H1 (cell line): ENCODE measurements at regions not wholly inside any gene's neighbourhood (a gene's known extent, or its start where the extent isn't known, plus 50 kb on each side); places are given as distances from the start of the nearest gene placed in this dataset.

Experiments used
- CTCF ChIA-PET: fragments of 300-600 bp; sonication (Branson Sonifier 250); formaldehyde crosslinking; loops from one replicate; lab custom pipeline; 2021; ENCODE audit not compliant: partially characterized antibody; lab: Charles Lee
- POLR2A ChIA-PET: fragments of 300-600 bp; sonication (Branson Sonifier 250); formaldehyde crosslinking; loops from one replicate; lab custom pipeline; 2021; ENCODE audit warnings: inconsistent platforms; ENCODE audit not compliant: partially characterized antibody; lab: Charles Lee
- DNase-seq, 2 experiments: peaks; one replicate each; pipeline versions ENCODE4 v3.0.0 to v3.0.0-alpha.2; 2010 to 2022; ENCODE audit warnings: low spot score in 2 of 2, low read depth in 1 of 2, mixed read lengths in 1 of 2
- FAIRE-seq: peaks from 2 replicates; lab custom pipeline; 2011; peaks lifted over from hg19 to GRCh38; lab: Jason Lieb, UNC
- H2AFZ ChIP-seq: 2 replicates; pipeline ENCODE4 v1.8.1; 2012; ENCODE audit warnings: low read length, inconsistent platforms
- H2AK5ac ChIP-seq: 2 replicates; pipeline ENCODE4 v1.6.1; 2013; ENCODE audit warnings: low read depth, low read length
- H2BK120ac ChIP-seq: replicated peaks from 2 replicates; pipeline ENCODE3; 2013; ENCODE audit warnings: low read depth, low read length, inconsistent platforms
- H2BK12ac ChIP-seq: 2 replicates; pipeline ENCODE4 v1.6.1; 2013; ENCODE audit warnings: low read depth, low read length
- H2BK15ac ChIP-seq: 2 replicates; pipeline ENCODE4 v1.6.1; 2013; ENCODE audit warnings: low read length
- H2BK20ac ChIP-seq: 2 replicates; pipeline ENCODE4 v1.6.1; 2013; ENCODE audit warnings: low read length
- H2BK5ac ChIP-seq: 2 replicates; pipeline ENCODE4 v1.6.1; 2013; ENCODE audit warnings: low read depth, low read length
- H3K14ac ChIP-seq: 2 replicates; pipeline ENCODE4 v1.6.1; 2013; ENCODE audit warnings: inconsistent platforms; ENCODE audit not compliant: insufficient read length
- H3K18ac ChIP-seq: 2 replicates; pipeline ENCODE4 v1.6.1; 2013; ENCODE audit warnings: low read length; ENCODE audit errors: extremely low read depth
- H3K23ac ChIP-seq: 2 replicates; pipeline ENCODE4 v1.6.1; 2013; ENCODE audit warnings: inconsistent platforms; ENCODE audit not compliant: insufficient read length
- H3K23me2 ChIP-seq: 2 replicates; pipeline ENCODE4 v1.6.1; 2013; ENCODE audit warnings: low read depth, low read length
- H3K27ac ChIP-seq: 2 replicates; pipeline ENCODE4 v1.6.1; 2011; ENCODE audit warnings: low read depth, low read length, inconsistent platforms
- H3K27me3 ChIP-seq, 4 experiments: replicated peaks in 1 of 4; 1 replicate in 1 of 4; 2 replicates in 3 of 4; pipeline versions ENCODE4 v1.6.1 to v1.8.1; 2011 to 2013; ENCODE audit warnings: low read length in 3 of 4, mild to moderate bottlenecking in 3 of 4, inconsistent platforms in 2 of 4, mixed read lengths in 2 of 4, moderate library complexity in 1 of 4; ENCODE audit not compliant: control insufficient read depth in 3 of 4, insufficient read depth in 3 of 4; ENCODE audit errors: extremely low read depth in 1 of 4
- H3K36me3 ChIP-seq, 4 experiments: 2 replicates each; pipeline versions ENCODE4 v1.6.1 to v1.8.1; 2011 to 2013; ENCODE audit warnings: mild to moderate bottlenecking in 4 of 4, low read length in 3 of 4, moderate library complexity in 2 of 4, control low read depth in 1 of 4, inconsistent platforms in 1 of 4; ENCODE audit not compliant: insufficient read depth in 4 of 4, control insufficient read depth in 2 of 4
- H3K4ac ChIP-seq: replicated peaks from 2 replicates; pipeline ENCODE3; 2013; ENCODE audit warnings: low read length, low read depth, mixed read lengths, inconsistent platforms; ENCODE audit not compliant: insufficient read length
- H3K4me1 ChIP-seq, 4 experiments: replicated peaks in 1 of 4; 1 replicate in 1 of 4; 2 replicates in 3 of 4; pipeline versions ENCODE4 v1.6.1 to v1.8.1; 2011 to 2013; ENCODE audit warnings: low read length in 3 of 4, inconsistent platforms in 2 of 4, mixed read lengths in 1 of 4; ENCODE audit not compliant: insufficient read depth in 4 of 4, control insufficient read depth in 3 of 4
- H3K4me2 ChIP-seq, 2 experiments: 2 replicates each; pipeline versions ENCODE4 v1.6.1 to v1.8.1; 2011 to 2013; ENCODE audit warnings: low read depth in 2 of 2, low read length in 2 of 2, control low read depth in 1 of 2, inconsistent platforms in 1 of 2, mild to moderate bottlenecking in 1 of 2; ENCODE audit not compliant: insufficient read depth in 1 of 2
- H3K4me3 ChIP-seq, 4 experiments: fragments of 200-600, 300-600 bp in 1 of 4; sonication (generic), shearing (Covaris generic), sonication (Bioruptor Twin) in 1 of 4; 2 replicates each; pipeline versions ENCODE4 v1.5.1 to v1.8.1; 2011 to 2016; ENCODE audit warnings: low read length in 4 of 4, low read depth in 3 of 4, control low read depth in 2 of 4, inconsistent platforms in 2 of 4, mild to moderate bottlenecking in 2 of 4, mixed read lengths in 1 of 4, moderate library complexity in 1 of 4; ENCODE audit not compliant: insufficient read depth in 2 of 4; ENCODE audit errors: extremely low read depth in 1 of 4
- H3K56ac ChIP-seq: replicated peaks from 2 replicates; pipeline ENCODE3; 2013; ENCODE audit warnings: low read depth, mild to moderate bottlenecking, mixed read lengths, low read length, inconsistent platforms; ENCODE audit not compliant: insufficient read length
- H3K79me1 ChIP-seq: 2 replicates; pipeline ENCODE4 v1.6.1; 2013; ENCODE audit warnings: low read depth, low read length, control low read depth
- H3K79me2 ChIP-seq, 2 experiments: 2 replicates each; pipeline versions ENCODE4 v1.6.1 to v1.8.1; 2012 to 2013; ENCODE audit warnings: low read length in 2 of 2, mild to moderate bottlenecking in 2 of 2, inconsistent platforms in 1 of 2; ENCODE audit not compliant: insufficient read depth in 2 of 2, control insufficient read depth in 1 of 2
- H3K9ac ChIP-seq, 4 experiments: replicated peaks in 1 of 4; 1 replicate in 1 of 4; 2 replicates in 3 of 4; pipeline versions ENCODE4 v1.6.1 to v1.8.1; 2011 to 2013; ENCODE audit warnings: low read depth in 3 of 4, low read length in 3 of 4, control low read depth in 2 of 4, mild to moderate bottlenecking in 2 of 4, moderate library complexity in 2 of 4, inconsistent platforms in 1 of 4; ENCODE audit errors: extremely low read depth in 1 of 4
- H3K9me3 ChIP-seq, 2 experiments: 2 replicates each; pipeline versions ENCODE4 v1.6.1 to v1.8.1; 2012 to 2013; ENCODE audit warnings: mild to moderate bottlenecking in 2 of 2, moderate library complexity in 2 of 2, control low read depth in 1 of 2, inconsistent platforms in 1 of 2, low read depth in 1 of 2, low read length in 1 of 2, mixed read lengths in 1 of 2; ENCODE audit not compliant: insufficient read depth in 2 of 2
- H4K20me1 ChIP-seq, 2 experiments: replicated peaks in 1 of 2; 2 replicates each; pipeline versions ENCODE3 to v1.8.1; 2011 to 2013; ENCODE audit warnings: inconsistent platforms in 2 of 2, low read length in 2 of 2, mild to moderate bottlenecking in 1 of 2; ENCODE audit not compliant: insufficient read depth in 2 of 2, control insufficient read depth in 1 of 2
- H4K5ac ChIP-seq: 2 replicates; pipeline ENCODE4 v1.6.1; 2013; ENCODE audit warnings: low read length, low read depth, mixed read lengths, inconsistent platforms; ENCODE audit not compliant: insufficient read length
- H4K8ac ChIP-seq: 2 replicates; pipeline ENCODE4 v1.8.0; 2013; ENCODE audit warnings: mild to moderate bottlenecking, moderate library complexity, low read length, inconsistent platforms; ENCODE audit not compliant: insufficient read depth; ENCODE audit errors: extremely low read depth
- H4K91ac ChIP-seq: replicated peaks from 2 replicates; pipeline ENCODE3; 2013; ENCODE audit warnings: low read length, mixed read lengths, inconsistent platforms; ENCODE audit not compliant: insufficient read length
- BRCA1 ChIP-seq: IDR thresholded peaks from 2 replicates; pipeline ENCODE4 v1.6.1; 2012; ENCODE audit warnings: low read depth, low read length, improper control_type of control experiment
- CBX8 ChIP-seq: fragments of 300-800, 300-1000 bp; sonication (generic); IDR thresholded peaks from 2 replicates; pipeline ENCODE4 v1.7.1; 2016; ENCODE audit warnings: low read depth, low read length, borderline replicate concordance
- CTBP2 ChIP-seq: IDR thresholded peaks from 2 replicates; pipeline ENCODE4 v1.7.0; 2011; ENCODE audit warnings: borderline replicate concordance, mild to moderate bottlenecking, moderate library complexity, mixed read lengths, low read length; ENCODE audit not compliant: insufficient read depth, insufficient read length
- EP300 ChIP-seq, 2 experiments: IDR thresholded peaks; 1 replicate in 1 of 2; 2 replicates in 1 of 2; pipeline ENCODE4 v1.6.1; 2011 to 2012; ENCODE audit warnings: low read depth in 2 of 2, low read length in 2 of 2, mild to moderate bottlenecking in 2 of 2, borderline replicate concordance in 1 of 2, inconsistent platforms in 1 of 2, moderate library complexity in 1 of 2
- POU5F1 ChIP-seq: IDR thresholded peaks from 2 replicates; pipeline ENCODE4 v1.6.1; 2011; ENCODE audit warnings: low read depth, mild to moderate bottlenecking, low read length, moderate library complexity
- RBBP5 ChIP-seq: IDR thresholded peaks from 2 replicates; pipeline ENCODE4 v1.7.1; 2012; ENCODE audit warnings: low read depth, mild to moderate bottlenecking, inconsistent platforms, low read length, moderate library complexity, borderline replicate concordance
- SIN3A ChIP-seq, 2 experiments: IDR thresholded peaks in 1 of 2; conservative IDR thresholded peaks in 1 of 2; 2 replicates each; pipeline ENCODE4 v1.6.1; 2011 to 2012; ENCODE audit warnings: low read length in 2 of 2, improper control_type of control experiment in 1 of 2, low read depth in 1 of 2, mild to moderate bottlenecking in 1 of 2
- SRF ChIP-seq: IDR thresholded peaks from 2 replicates; pipeline ENCODE4 v1.6.1; 2011; ENCODE audit warnings: mild to moderate bottlenecking, low read depth, low read length, moderate library complexity
- TAF1 ChIP-seq: IDR thresholded peaks from 2 replicates; pipeline ENCODE4 v1.6.1; 2011; ENCODE audit warnings: mild to moderate bottlenecking, low read depth, low read length
- TCF12 ChIP-seq: IDR thresholded peaks from 2 replicates; pipeline ENCODE4 v1.6.1; 2011; ENCODE audit warnings: low read depth, mild to moderate bottlenecking, low read length
- WGBS, 2 experiments: shearing (Covaris generic) in 1 of 2; methylation state at CpG; one replicate each; pipeline versions ENCODE4 v1.1.6 to v1.1.7; 2013 to 2015; ENCODE audit warnings: low lambda C conversion rate in 2 of 2, mixed read lengths in 2 of 2, inconsistent platforms in 1 of 2, low coverage in 1 of 2, missing lambda C conversion rate in 1 of 2; ENCODE audit not compliant: insufficient replicate concordance in 2 of 2, insufficient coverage in 1 of 2, insufficient read length in 1 of 2; ENCODE audit errors: extremely low coverage in 1 of 2, missing lambda C conversion rate in 1 of 2; 5-methylcytosine and 5-hydroxymethylcytosine counted together
- TF ChIP-seq, protein P1 (sequence below): IDR thresholded peaks from 2 replicates; pipeline ENCODE4 v1.6.1; 2011; ENCODE audit warnings: low read depth, mild to moderate bottlenecking, low read length; ENCODE audit not compliant: insufficient read depth
- TF ChIP-seq, protein P2 (sequence below): IDR thresholded peaks from 2 replicates; pipeline ENCODE4 v1.6.1; 2012; ENCODE audit warnings: inconsistent platforms

DNA sequence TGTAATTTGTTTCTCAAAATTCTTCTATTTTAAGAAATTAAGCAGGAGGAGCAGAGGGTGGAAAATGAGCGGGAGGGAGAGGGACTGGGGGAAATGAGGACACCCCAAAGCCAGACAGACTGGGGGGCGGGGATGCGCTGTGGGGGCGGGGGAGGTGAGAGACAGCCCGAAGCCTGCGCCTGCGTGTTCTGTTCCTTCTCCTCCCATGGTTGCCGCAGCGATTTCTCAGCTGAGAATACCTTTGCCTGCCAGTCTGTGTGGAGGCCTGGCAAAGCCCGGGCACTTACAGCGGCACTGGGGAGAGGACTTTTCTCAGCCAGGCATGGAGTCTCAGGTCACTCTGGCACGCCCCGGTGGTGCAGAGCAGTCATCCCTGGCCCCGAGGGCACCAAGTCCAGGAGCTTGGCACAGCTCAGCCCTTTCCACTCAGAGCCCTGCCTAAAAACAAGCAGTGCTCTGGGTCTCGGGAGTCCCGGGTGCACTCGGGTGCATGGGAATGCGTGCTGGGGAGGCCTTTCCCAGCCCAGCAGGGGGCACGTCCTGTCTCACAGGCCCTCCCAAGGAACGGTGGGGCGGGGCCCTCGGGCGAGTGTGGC, 289.3 kb upstream of the HS6ST1 start:
- Histone ChIP-seq H2BK15ac (no peak overlapping the region), H2BK20ac (no peak overlapping the region), H3K36me3 (no peaks in the 10 kb centered on the region), H3K18ac (no peak overlapping the region), H3K14ac (no peak overlapping the region), H3K79me1 (no peaks in the 10 kb centered on the region), H3K23ac (no peak overlapping the region), H3K9me3 (no peaks in the 10 kb centered on the region), H3K4me2 (no peak overlapping the region), H2BK120ac (no peak overlapping the region), H4K5ac (no peak overlapping the region), H2AK5ac (no peak overlapping the region), H3K27me3 (no peaks in the 10 kb centered on the region), H4K20me1 (no peaks in the 10 kb centered on the region), H3K4ac (no peak overlapping the region), H3K4me3 (no peak overlapping the region), H3K79me2 (no peaks in the 10 kb centered on the region), H2BK5ac (no peak overlapping the region), H3K27ac (no peak overlapping the region), H3K9ac (no peak overlapping the region; a peak in 1 of 7 replicates), H3K4me1 (peaks cover 0 to 5% (median under 1%) of the 10 kb centered on the region in 4 experiments; a peak in 2 of 7 replicates), H3K56ac (no peak overlapping the region), H2AFZ (no peak overlapping the region), H4K8ac (no peak overlapping the region), H3K23me2 (no peaks in the 10 kb centered on the region), H2BK12ac (peak overlapping the region; percentile 61; the same call in 1 of the 2 replicates), H4K91ac (no peak overlapping the region)
- 76% methylated on average over 19 of the region's 23 CpGs; no CpG with 5 or more reads in 1 of the 2 experiments for WGBS, 2 experiments
- FAIRE-seq (no peak), DNase-seq (no peak)
- POLR2A ChIA-PET: no interaction called here
- CTCF ChIA-PET: interaction anchor here (0.6 to 2.7 kb wide), 8 partner anchors 13 to 378 kb away, joined by 3 to 11 read pairs (median 4); no protein-coding TSS in a partner anchor
- no peak for TF ChIP-seq BRCA1
- TF ChIP-seq, protein P1, sequence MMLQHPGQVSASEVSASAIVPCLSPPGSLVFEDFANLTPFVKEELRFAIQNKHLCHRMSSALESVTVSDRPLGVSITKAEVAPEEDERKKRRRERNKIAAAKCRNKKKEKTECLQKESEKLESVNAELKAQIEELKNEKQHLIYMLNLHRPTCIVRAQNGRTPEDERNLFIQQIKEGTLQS: no peak
- no peak for TF ChIP-seq TAF1
- no peak for TF ChIP-seq EP300 (IDR thresholded peaks at IDR 0.05; ENCODE audit: borderline replicate concordance in 1 of 2, low read depth in 2 of 2, low read length in 2 of 2)
- TF ChIP-seq SIN3A (conservative IDR thresholded peaks at IDR 0.05 in 1 of 2, IDR thresholded peaks at IDR 0.05 in 1 of 2; ENCODE audit: low read depth in 1 of 2, low read length in 2 of 2): no peak
- TF ChIP-seq CTBP2: no peak
- no peak for TF ChIP-seq RBBP5
- TF ChIP-seq SRF: no peak
- no peak for TF ChIP-seq TCF12
- TF ChIP-seq CBX8: no peak
- TF ChIP-seq POU5F1: no peak
- TF ChIP-seq, protein P2, sequence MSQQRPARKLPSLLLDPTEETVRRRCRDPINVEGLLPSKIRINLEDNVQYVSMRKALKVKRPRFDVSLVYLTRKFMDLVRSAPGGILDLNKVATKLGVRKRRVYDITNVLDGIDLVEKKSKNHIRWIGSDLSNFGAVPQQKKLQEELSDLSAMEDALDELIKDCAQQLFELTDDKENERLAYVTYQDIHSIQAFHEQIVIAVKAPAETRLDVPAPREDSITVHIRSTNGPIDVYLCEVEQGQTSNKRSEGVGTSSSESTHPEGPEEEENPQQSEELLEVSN: no peak
